Smooth muscle cell (in vitro differentiated cells): ENCODE measurements at regions not wholly inside any gene's neighbourhood (a gene's known extent, or its start where the extent isn't known, plus 50 kb on each side); places are given as distances from the start of the nearest gene placed in this dataset.

ENCODE experiments used
- DNase-seq: peaks from one replicate; lab custom pipeline; 2025; ENCODE audit not compliant: unreplicated experiment; lab: John Stamatoyannopoulos, UW
- H2AFZ ChIP-seq: fragments of 200-600 bp; sonication (generic); 2 replicates; pipeline ENCODE4 v1.6.0; 2016; ENCODE audit warnings: antibody characterized with exemption, low read depth, mild to moderate bottlenecking
- H3F3A ChIP-seq: fragments of 200-600 bp; sonication (generic); 2 replicates; pipeline ENCODE4 v1.6.0; 2017; ENCODE audit warnings: antibody characterized with exemption, low read depth
- H3K27ac ChIP-seq: fragments of 200-600 bp; sonication (generic); 2 replicates; pipeline ENCODE4 v1.5.1; 2016; ENCODE audit warnings: low read depth, mild to moderate bottlenecking
- H3K27me3 ChIP-seq: fragments of 200-600 bp; sonication (generic); 2 replicates; pipeline ENCODE4 v1.6.1; 2016; ENCODE audit warnings: low read depth, mild to moderate bottlenecking
- H3K36me3 ChIP-seq: fragments of 200-600 bp; sonication (generic); 2 replicates; pipeline ENCODE4 v1.5.1; 2016; ENCODE audit warnings: low read depth
- H3K4me1 ChIP-seq: fragments of 200-600 bp; sonication (generic); 2 replicates; pipeline ENCODE4 v1.5.1; 2016; ENCODE audit warnings: low read depth
- H3K4me2 ChIP-seq: fragments of 200-600 bp; sonication (generic); 2 replicates; pipeline ENCODE4 v1.6.0; 2016; ENCODE audit warnings: mild to moderate bottlenecking
- H3K4me3 ChIP-seq: fragments of 200-600 bp; sonication (generic); 2 replicates; pipeline ENCODE4 v1.5.1; 2016; ENCODE audit warnings: mild to moderate bottlenecking
- H3K79me2 ChIP-seq: fragments of 200-600 bp; sonication (generic); 2 replicates; pipeline ENCODE4 v1.6.0; 2016; ENCODE audit warnings: low read depth, mild to moderate bottlenecking
- H3K9ac ChIP-seq: fragments of 200-600 bp; sonication (generic); 2 replicates; pipeline ENCODE4 v1.6.0; 2016; ENCODE audit warnings: low read depth
- H3K9me3 ChIP-seq: fragments of 200-600 bp; sonication (generic); replicated peaks from 2 replicates; pipeline ENCODE4 v1.5.1; 2016; ENCODE audit warnings: low read depth
- H4K20me1 ChIP-seq: fragments of 200-600 bp; sonication (generic); 2 replicates; pipeline ENCODE4 v1.6.0; 2016; ENCODE audit warnings: low read depth
- CTCF ChIP-seq: fragments of 200-600 bp; sonication (generic); IDR thresholded peaks from 2 replicates; pipeline ENCODE4 v1.5.1; 2017; ENCODE audit warnings: borderline replicate concordance, mild to moderate bottlenecking, antibody characterized with exemption; ENCODE audit not compliant: insufficient read depth, poor library complexity, severe bottlenecking
- WGBS: methylation state at CpG from one replicate; pipeline ENCODE4 v1.1.7; 2016; ENCODE audit warnings: low lambda C conversion rate; 5-methylcytosine and 5-hydroxymethylcytosine counted together

DNA sequence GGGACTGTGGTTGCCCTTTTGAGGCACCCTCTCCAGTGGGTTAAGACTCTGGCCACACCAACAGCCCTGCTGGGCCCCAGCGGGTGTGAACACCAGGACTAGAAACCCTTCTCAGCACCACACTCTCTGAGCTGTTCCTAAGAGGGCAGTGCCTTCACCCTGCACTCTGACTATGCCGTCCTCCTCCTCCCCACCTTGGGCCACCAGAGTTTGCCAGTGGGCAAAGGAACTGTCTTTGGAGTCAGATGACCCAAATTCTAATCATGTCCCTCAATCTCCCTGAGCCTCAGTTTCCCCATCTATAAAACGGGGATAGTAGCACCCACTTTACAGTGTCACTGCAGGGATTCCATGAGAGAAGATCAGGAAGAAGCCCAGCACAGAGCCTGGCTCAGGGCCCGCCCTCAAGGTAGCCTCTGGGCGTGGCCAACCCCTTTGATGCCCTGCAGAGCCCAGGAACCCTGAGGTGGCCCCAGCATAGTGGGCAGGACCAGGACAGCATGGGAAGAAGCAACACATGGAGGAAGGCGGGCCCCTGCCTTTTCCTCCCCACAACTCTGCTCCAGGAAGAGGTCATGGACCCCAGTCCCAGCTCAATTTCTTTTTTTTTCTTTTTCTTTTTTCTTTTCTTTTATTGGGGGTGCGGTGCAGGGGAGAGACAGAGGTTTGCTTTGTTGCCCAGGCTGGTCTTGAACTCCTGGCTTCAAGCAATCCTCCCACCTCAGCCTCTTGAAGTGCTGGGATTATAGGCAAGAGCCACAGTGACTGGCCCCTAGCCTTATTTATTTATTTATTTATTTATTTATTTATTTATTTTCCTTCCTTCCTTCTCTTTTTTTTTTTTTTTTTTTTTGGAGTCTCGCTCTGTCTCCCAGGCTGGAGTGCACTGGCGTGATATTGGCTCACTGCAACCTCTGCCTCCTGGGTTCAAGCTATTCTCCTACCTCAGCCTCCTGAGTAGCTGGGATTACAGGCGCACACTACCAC, 115.7 kb upstream of the LINGO1 start:
- Histone ChIP-seq H3K27me3 (peaks cover 2% of the 10 kb centered on the region), H3K9ac (no peak overlapping the region), H3F3A (no peaks in the 10 kb centered on the region), H3K4me2 (no peak overlapping the region), H3K9me3 (no peaks in the 10 kb centered on the region), H3K27ac (no peak overlapping the region), H3K79me2 (no peaks in the 10 kb centered on the region), H4K20me1 (no peaks in the 10 kb centered on the region), H2AFZ (no peak overlapping the region), H3K4me3 (no peak overlapping the region), H3K36me3 (no peaks in the 10 kb centered on the region), H3K4me1 (no peaks in the 10 kb centered on the region)
- WGBS: 81% methylated on average over 10 of the region's 10 CpGs
- TF ChIP-seq CTCF: no peak
- no peak for DNase-seq

GRCh38 chr15:77747175-77748077, 114.7 kb upstream of the LINGO1 start:
- TF ChIP-seq CTCF: no peak
- 68% methylated on average over 14 of the region's 14 CpGs for WGBS
- H3K27ac ChIP-seq: no peak overlapping the region
- DNase-seq: no peak
- no peak overlapping the region for H2AFZ ChIP-seq
- no peaks in the 10 kb centered on the region for H3K79me2 ChIP-seq
- H4K20me1 ChIP-seq: no peaks in the 10 kb centered on the region
- peaks cover 9% of the 10 kb centered on the region for H3K27me3 ChIP-seq
- H3K9ac ChIP-seq: no peak overlapping the region
- H3K36me3 ChIP-seq: no peaks in the 10 kb centered on the region
- no peak overlapping the region for H3K4me3 ChIP-seq
- no peaks in the 10 kb centered on the region for H3F3A ChIP-seq
- H3K4me2 ChIP-seq: no peak overlapping the region
- no peaks in the 10 kb centered on the region for H3K9me3 ChIP-seq
- H3K4me1 ChIP-seq: no peaks in the 10 kb centered on the region

DNA sequence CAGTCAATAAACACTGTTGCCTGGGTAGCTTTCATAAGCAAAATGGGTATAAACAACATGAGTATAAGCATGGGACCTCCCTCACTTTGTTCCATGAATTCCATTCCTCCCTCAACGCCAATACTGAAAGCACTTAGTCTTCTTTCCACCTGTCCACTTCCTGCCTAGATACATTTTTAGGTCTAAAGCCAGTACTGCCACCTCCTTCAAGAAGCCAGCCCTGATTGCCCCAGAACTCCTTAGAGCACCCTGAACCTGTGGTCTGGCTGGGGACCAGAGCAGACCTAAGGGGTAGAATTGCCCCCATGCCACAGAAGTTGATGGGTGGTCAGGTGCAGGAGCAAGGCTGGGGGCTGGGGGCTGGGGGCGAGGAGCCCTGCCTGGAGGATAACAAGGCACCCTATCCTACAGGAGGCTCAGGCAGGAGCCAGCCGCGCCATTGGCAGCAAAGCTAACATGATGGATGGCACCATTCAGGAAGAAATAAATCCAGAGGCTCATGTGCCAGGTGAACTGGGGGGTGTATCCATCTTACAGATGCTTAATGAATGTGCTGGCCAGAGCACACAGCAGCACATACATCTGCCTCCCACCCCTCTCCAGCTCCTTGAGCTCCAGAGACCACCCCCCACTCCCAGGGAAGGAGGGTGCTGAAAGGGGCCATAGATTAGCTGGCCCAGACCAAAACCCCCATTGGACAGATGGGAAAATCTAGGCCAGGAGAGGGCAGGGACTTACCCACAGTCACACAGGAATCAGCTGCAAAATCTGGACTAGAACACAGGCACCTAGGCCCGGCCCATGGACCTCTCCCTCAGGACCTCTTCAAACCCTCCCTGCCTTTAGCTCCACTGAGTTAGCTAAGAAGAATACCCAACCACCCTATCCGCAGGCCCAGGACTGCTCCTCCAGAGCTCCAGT, 113.8 kb upstream of the LINGO1 start:
- 91% methylated on average over 6 of the region's 6 CpGs for WGBS
- Histone ChIP-seq H2AFZ (no peak overlapping the region), H3F3A (no peaks in the 10 kb centered on the region), H3K9me3 (no peaks in the 10 kb centered on the region), H3K4me3 (no peak overlapping the region), H3K79me2 (no peaks in the 10 kb centered on the region), H3K9ac (no peak overlapping the region), H3K4me1 (no peaks in the 10 kb centered on the region), H3K27me3 (peaks cover 10% of the 10 kb centered on the region), H4K20me1 (no peaks in the 10 kb centered on the region), H3K36me3 (no peaks in the 10 kb centered on the region), H3K4me2 (no peak overlapping the region), H3K27ac (no peak overlapping the region)
- DNase-seq: no peak
- TF ChIP-seq CTCF: no peak
